H1 (cell line): ENCODE measurements at regions not wholly inside any gene's neighbourhood (a gene's known extent, or its start where the extent isn't known, plus 50 kb on each side); places are given as distances from the start of the nearest gene placed in this dataset.

Source experiments
- CTCF ChIA-PET: fragments of 300-600 bp; sonication (Branson Sonifier 250); formaldehyde crosslinking; loops from one replicate; lab custom pipeline; 2021; ENCODE audit not compliant: partially characterized antibody; lab: Charles Lee
- POLR2A ChIA-PET: fragments of 300-600 bp; sonication (Branson Sonifier 250); formaldehyde crosslinking; loops from one replicate; lab custom pipeline; 2021; ENCODE audit warnings: inconsistent platforms; ENCODE audit not compliant: partially characterized antibody; lab: Charles Lee
- DNase-seq, 2 experiments: peaks; one replicate each; pipeline versions ENCODE4 v3.0.0 to v3.0.0-alpha.2; 2010 to 2022; ENCODE audit warnings: low spot score in 2 of 2, low read depth in 1 of 2, mixed read lengths in 1 of 2
- FAIRE-seq: peaks from 2 replicates; lab custom pipeline; 2011; peaks lifted over from hg19 to GRCh38; lab: Jason Lieb, UNC
- H2AFZ ChIP-seq: 2 replicates; pipeline ENCODE4 v1.8.1; 2012; ENCODE audit warnings: low read length, inconsistent platforms
- H2AK5ac ChIP-seq: 2 replicates; pipeline ENCODE4 v1.6.1; 2013; ENCODE audit warnings: low read depth, low read length
- H2BK120ac ChIP-seq: replicated peaks from 2 replicates; pipeline ENCODE3; 2013; ENCODE audit warnings: low read depth, low read length, inconsistent platforms
- H2BK12ac ChIP-seq: 2 replicates; pipeline ENCODE4 v1.6.1; 2013; ENCODE audit warnings: low read depth, low read length
- H2BK15ac ChIP-seq: 2 replicates; pipeline ENCODE4 v1.6.1; 2013; ENCODE audit warnings: low read length
- H2BK20ac ChIP-seq: 2 replicates; pipeline ENCODE4 v1.6.1; 2013; ENCODE audit warnings: low read length
- H2BK5ac ChIP-seq: 2 replicates; pipeline ENCODE4 v1.6.1; 2013; ENCODE audit warnings: low read depth, low read length
- H3K14ac ChIP-seq: 2 replicates; pipeline ENCODE4 v1.6.1; 2013; ENCODE audit warnings: inconsistent platforms; ENCODE audit not compliant: insufficient read length
- H3K18ac ChIP-seq: 2 replicates; pipeline ENCODE4 v1.6.1; 2013; ENCODE audit warnings: low read length; ENCODE audit errors: extremely low read depth
- H3K23ac ChIP-seq: 2 replicates; pipeline ENCODE4 v1.6.1; 2013; ENCODE audit warnings: inconsistent platforms; ENCODE audit not compliant: insufficient read length
- H3K23me2 ChIP-seq: 2 replicates; pipeline ENCODE4 v1.6.1; 2013; ENCODE audit warnings: low read depth, low read length
- H3K27ac ChIP-seq: 2 replicates; pipeline ENCODE4 v1.6.1; 2011; ENCODE audit warnings: low read depth, low read length, inconsistent platforms
- H3K27me3 ChIP-seq, 4 experiments: replicated peaks in 1 of 4; 1 replicate in 1 of 4; 2 replicates in 3 of 4; pipeline versions ENCODE4 v1.6.1 to v1.8.1; 2011 to 2013; ENCODE audit warnings: low read length in 3 of 4, mild to moderate bottlenecking in 3 of 4, inconsistent platforms in 2 of 4, mixed read lengths in 2 of 4, moderate library complexity in 1 of 4; ENCODE audit not compliant: control insufficient read depth in 3 of 4, insufficient read depth in 3 of 4; ENCODE audit errors: extremely low read depth in 1 of 4
- H3K36me3 ChIP-seq, 4 experiments: 2 replicates each; pipeline versions ENCODE4 v1.6.1 to v1.8.1; 2011 to 2013; ENCODE audit warnings: mild to moderate bottlenecking in 4 of 4, low read length in 3 of 4, moderate library complexity in 2 of 4, control low read depth in 1 of 4, inconsistent platforms in 1 of 4; ENCODE audit not compliant: insufficient read depth in 4 of 4, control insufficient read depth in 2 of 4
- H3K4ac ChIP-seq: replicated peaks from 2 replicates; pipeline ENCODE3; 2013; ENCODE audit warnings: low read length, low read depth, mixed read lengths, inconsistent platforms; ENCODE audit not compliant: insufficient read length
- H3K4me1 ChIP-seq, 4 experiments: replicated peaks in 1 of 4; 1 replicate in 1 of 4; 2 replicates in 3 of 4; pipeline versions ENCODE4 v1.6.1 to v1.8.1; 2011 to 2013; ENCODE audit warnings: low read length in 3 of 4, inconsistent platforms in 2 of 4, mixed read lengths in 1 of 4; ENCODE audit not compliant: insufficient read depth in 4 of 4, control insufficient read depth in 3 of 4
- H3K4me2 ChIP-seq, 2 experiments: 2 replicates each; pipeline versions ENCODE4 v1.6.1 to v1.8.1; 2011 to 2013; ENCODE audit warnings: low read depth in 2 of 2, low read length in 2 of 2, control low read depth in 1 of 2, inconsistent platforms in 1 of 2, mild to moderate bottlenecking in 1 of 2; ENCODE audit not compliant: insufficient read depth in 1 of 2
- H3K4me3 ChIP-seq, 4 experiments: fragments of 200-600, 300-600 bp in 1 of 4; sonication (generic), shearing (Covaris generic), sonication (Bioruptor Twin) in 1 of 4; 2 replicates each; pipeline versions ENCODE4 v1.5.1 to v1.8.1; 2011 to 2016; ENCODE audit warnings: low read length in 4 of 4, low read depth in 3 of 4, control low read depth in 2 of 4, inconsistent platforms in 2 of 4, mild to moderate bottlenecking in 2 of 4, mixed read lengths in 1 of 4, moderate library complexity in 1 of 4; ENCODE audit not compliant: insufficient read depth in 2 of 4; ENCODE audit errors: extremely low read depth in 1 of 4
- H3K56ac ChIP-seq: replicated peaks from 2 replicates; pipeline ENCODE3; 2013; ENCODE audit warnings: low read depth, mild to moderate bottlenecking, mixed read lengths, low read length, inconsistent platforms; ENCODE audit not compliant: insufficient read length
- H3K79me1 ChIP-seq: 2 replicates; pipeline ENCODE4 v1.6.1; 2013; ENCODE audit warnings: low read depth, low read length, control low read depth
- H3K79me2 ChIP-seq, 2 experiments: 2 replicates each; pipeline versions ENCODE4 v1.6.1 to v1.8.1; 2012 to 2013; ENCODE audit warnings: low read length in 2 of 2, mild to moderate bottlenecking in 2 of 2, inconsistent platforms in 1 of 2; ENCODE audit not compliant: insufficient read depth in 2 of 2, control insufficient read depth in 1 of 2
- H3K9ac ChIP-seq, 4 experiments: replicated peaks in 1 of 4; 1 replicate in 1 of 4; 2 replicates in 3 of 4; pipeline versions ENCODE4 v1.6.1 to v1.8.1; 2011 to 2013; ENCODE audit warnings: low read depth in 3 of 4, low read length in 3 of 4, control low read depth in 2 of 4, mild to moderate bottlenecking in 2 of 4, moderate library complexity in 2 of 4, inconsistent platforms in 1 of 4; ENCODE audit errors: extremely low read depth in 1 of 4
- H3K9me3 ChIP-seq, 2 experiments: 2 replicates each; pipeline versions ENCODE4 v1.6.1 to v1.8.1; 2012 to 2013; ENCODE audit warnings: mild to moderate bottlenecking in 2 of 2, moderate library complexity in 2 of 2, control low read depth in 1 of 2, inconsistent platforms in 1 of 2, low read depth in 1 of 2, low read length in 1 of 2, mixed read lengths in 1 of 2; ENCODE audit not compliant: insufficient read depth in 2 of 2
- H4K20me1 ChIP-seq, 2 experiments: replicated peaks in 1 of 2; 2 replicates each; pipeline versions ENCODE3 to v1.8.1; 2011 to 2013; ENCODE audit warnings: inconsistent platforms in 2 of 2, low read length in 2 of 2, mild to moderate bottlenecking in 1 of 2; ENCODE audit not compliant: insufficient read depth in 2 of 2, control insufficient read depth in 1 of 2
- H4K5ac ChIP-seq: 2 replicates; pipeline ENCODE4 v1.6.1; 2013; ENCODE audit warnings: low read length, low read depth, mixed read lengths, inconsistent platforms; ENCODE audit not compliant: insufficient read length
- H4K8ac ChIP-seq: 2 replicates; pipeline ENCODE4 v1.8.0; 2013; ENCODE audit warnings: mild to moderate bottlenecking, moderate library complexity, low read length, inconsistent platforms; ENCODE audit not compliant: insufficient read depth; ENCODE audit errors: extremely low read depth
- H4K91ac ChIP-seq: replicated peaks from 2 replicates; pipeline ENCODE3; 2013; ENCODE audit warnings: low read length, mixed read lengths, inconsistent platforms; ENCODE audit not compliant: insufficient read length
- CHD1 ChIP-seq: IDR thresholded peaks from 2 replicates; pipeline ENCODE4 v1.6.1; 2012; ENCODE audit warnings: low read depth, low read length, improper control_type of control experiment
- FOSL1 ChIP-seq: IDR thresholded peaks from 2 replicates; pipeline ENCODE4 v1.6.1; 2011; ENCODE audit warnings: mild to moderate bottlenecking, low read depth, low read length, moderate library complexity; ENCODE audit not compliant: insufficient read depth
- JUND ChIP-seq: IDR thresholded peaks from 2 replicates; pipeline ENCODE4 v1.6.1; 2011; ENCODE audit warnings: mild to moderate bottlenecking, improper control_type of control experiment, low read length
- KDM1A ChIP-seq: fragments of 200-600, 300-600 bp; sonication (generic); IDR thresholded peaks from 2 replicates; pipeline ENCODE4 v1.7.1; 2016; ENCODE audit warnings: mild to moderate bottlenecking, low read length, borderline replicate concordance
- NRF1 ChIP-seq: IDR thresholded peaks from 2 replicates; pipeline ENCODE4 v1.6.1; 2011; ENCODE audit warnings: mild to moderate bottlenecking, low read depth, low read length, improper control_type of control experiment
- PHF8 ChIP-seq: fragments of 200-600 bp; sonication (generic); conservative IDR thresholded peaks from 2 replicates; pipeline ENCODE4 v1.7.1; 2012; ENCODE audit warnings: low read depth, mild to moderate bottlenecking, inconsistent platforms, low read length, moderate library complexity
- RBBP5 ChIP-seq: IDR thresholded peaks from 2 replicates; pipeline ENCODE4 v1.7.1; 2012; ENCODE audit warnings: low read depth, mild to moderate bottlenecking, inconsistent platforms, low read length, moderate library complexity, borderline replicate concordance
- SIX5 ChIP-seq: IDR thresholded peaks from 2 replicates; pipeline ENCODE4 v1.6.1; 2011; ENCODE audit warnings: mild to moderate bottlenecking, low read depth, low read length
- TAF7 ChIP-seq: optimal IDR thresholded peaks from 2 replicates; pipeline ENCODE3; 2011; ENCODE audit warnings: low read depth, mild to moderate bottlenecking, inconsistent platforms, low read length, moderate library complexity, borderline replicate concordance
- TEAD4 ChIP-seq: IDR thresholded peaks from 2 replicates; pipeline ENCODE4 v1.6.1; 2012; ENCODE audit warnings: low read depth, low read length, inconsistent platforms, mixed read lengths
- ZNF274 ChIP-seq: IDR thresholded peaks from 2 replicates; pipeline ENCODE4 v1.7.0; 2012; ENCODE audit warnings: low read length, borderline replicate concordance; ENCODE audit errors: extremely low read depth
- WGBS, 2 experiments: shearing (Covaris generic) in 1 of 2; methylation state at CpG; one replicate each; pipeline versions ENCODE4 v1.1.6 to v1.1.7; 2013 to 2015; ENCODE audit warnings: low lambda C conversion rate in 2 of 2, mixed read lengths in 2 of 2, inconsistent platforms in 1 of 2, low coverage in 1 of 2, missing lambda C conversion rate in 1 of 2; ENCODE audit not compliant: insufficient replicate concordance in 2 of 2, insufficient coverage in 1 of 2, insufficient read length in 1 of 2; ENCODE audit errors: extremely low coverage in 1 of 2, missing lambda C conversion rate in 1 of 2; 5-methylcytosine and 5-hydroxymethylcytosine counted together
- TF ChIP-seq, protein P1 (sequence below): IDR thresholded peaks from 2 replicates; pipeline ENCODE4 v1.6.1; 2012; ENCODE audit warnings: low read length, inconsistent platforms
- TF ChIP-seq, protein P2 (sequence below): IDR thresholded peaks from 2 replicates; pipeline ENCODE4 v1.6.1; 2012; ENCODE audit warnings: inconsistent platforms

DNA sequence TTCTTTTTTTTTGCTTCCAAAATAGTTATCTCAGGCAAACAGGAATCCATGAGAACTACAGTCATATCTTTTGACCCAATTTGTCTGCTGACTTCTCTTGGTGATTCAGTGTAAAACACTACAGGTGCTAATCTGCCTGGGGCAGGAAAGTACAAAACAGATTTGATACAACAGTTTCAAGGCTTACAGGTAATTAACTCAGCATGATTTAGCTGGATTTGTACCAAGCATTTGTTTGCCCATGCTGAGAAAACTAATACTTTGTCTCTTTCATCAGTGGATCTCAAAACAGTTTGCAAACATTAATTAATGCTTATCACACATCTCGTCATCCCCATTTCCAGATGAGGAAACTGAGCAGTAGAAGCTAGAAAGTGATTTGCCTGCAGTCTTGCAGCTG is 312.5 kb upstream of the SEMA6A start:
- DNase-seq = no peak
- Histone ChIP-seq H3K27me3 (no peaks in the 10 kb centered on the region), H2BK120ac (no peak overlapping the region), H3K27ac (no peak overlapping the region), H2BK5ac (no peak overlapping the region), H2BK12ac (no peak overlapping the region), H3K9ac (no peak overlapping the region), H3K4ac (no peak overlapping the region), H3K56ac (no peak overlapping the region), H3K9me3 (no peaks in the 10 kb centered on the region), H2AFZ (no peak overlapping the region), H3K4me2 (no peak overlapping the region), H3K79me1 (no peaks in the 10 kb centered on the region), H3K36me3 (no peaks in the 10 kb centered on the region; a peak in 1 of 8 replicates), H2BK20ac (no peak overlapping the region), H4K91ac (no peak overlapping the region), H3K4me3 (no peak overlapping the region), H3K23ac (no peak overlapping the region), H4K5ac (no peak overlapping the region), H3K4me1 (no peaks in the 10 kb centered on the region), H2AK5ac (no peak overlapping the region), H3K23me2 (no peaks in the 10 kb centered on the region), H4K8ac (no peak overlapping the region), H4K20me1 (no peaks in the 10 kb centered on the region), H3K14ac (no peak overlapping the region), H3K79me2 (no peaks in the 10 kb centered on the region), H3K18ac (no peak overlapping the region), H2BK15ac (no peak overlapping the region)
- POLR2A ChIA-PET = no interaction called here
- 90% methylated on average over 1 of the region's 1 CpG; no CpG with 5 or more reads in 1 of the 2 experiments for WGBS, 2 experiments
- no peak for FAIRE-seq
- CTCF ChIA-PET = interaction anchor here (1.0 to 1.2 kb wide), 3 partner anchors 13 to 568 kb away, joined by 3 to 4 read pairs (median 3); no protein-coding TSS in a partner anchor
- TF ChIP-seq ZNF274 (no peak), PHF8 (no peak), JUND (no peak), FOSL1 (no peak), NRF1 (no peak), SIX5 (no peak), RBBP5 (no peak), TEAD4 (no peak), CHD1 (no peak), TAF7 (no peak), KDM1A (no peak)
- TF ChIP-seq, protein P1, sequence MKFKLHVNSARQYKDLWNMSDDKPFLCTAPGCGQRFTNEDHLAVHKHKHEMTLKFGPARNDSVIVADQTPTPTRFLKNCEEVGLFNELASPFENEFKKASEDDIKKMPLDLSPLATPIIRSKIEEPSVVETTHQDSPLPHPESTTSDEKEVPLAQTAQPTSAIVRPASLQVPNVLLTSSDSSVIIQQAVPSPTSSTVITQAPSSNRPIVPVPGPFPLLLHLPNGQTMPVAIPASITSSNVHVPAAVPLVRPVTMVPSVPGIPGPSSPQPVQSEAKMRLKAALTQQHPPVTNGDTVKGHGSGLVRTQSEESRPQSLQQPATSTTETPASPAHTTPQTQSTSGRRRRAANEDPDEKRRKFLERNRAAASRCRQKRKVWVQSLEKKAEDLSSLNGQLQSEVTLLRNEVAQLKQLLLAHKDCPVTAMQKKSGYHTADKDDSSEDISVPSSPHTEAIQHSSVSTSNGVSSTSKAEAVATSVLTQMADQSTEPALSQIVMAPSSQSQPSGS = no peak
- TF ChIP-seq, protein P2, sequence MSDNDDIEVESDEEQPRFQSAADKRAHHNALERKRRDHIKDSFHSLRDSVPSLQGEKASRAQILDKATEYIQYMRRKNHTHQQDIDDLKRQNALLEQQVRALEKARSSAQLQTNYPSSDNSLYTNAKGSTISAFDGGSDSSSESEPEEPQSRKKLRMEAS = no peak
